HG02763 (cell line): ENCODE measurements at regions not wholly inside any gene's neighbourhood (a gene's known extent, or its start where the extent isn't known, plus 50 kb on each side); places are given as distances from the start of the nearest gene placed in this dataset.

Experiments
- ATAC-seq: cut with Tn5 transposase; IDR thresholded peaks from one replicate; pipeline ENCODE4 v1.9.1; 2021; ENCODE audit warnings: mild to moderate bottlenecking, moderate library complexity; ENCODE audit not compliant: unreplicated experiment

GRCh38 chr3:76400141-76400540, 614.8 kb upstream of the ZNF717 start:
- ATAC-seq = no peak

- ATAC-seq = no peak
Observed at GRCh38 chr3:76402926-76403325, 617.6 kb upstream of the ZNF717 start.

GRCh38 chr3:76403556-76403955, 618.2 kb upstream of the ZNF717 start:
- ATAC-seq = no peak

DNA sequence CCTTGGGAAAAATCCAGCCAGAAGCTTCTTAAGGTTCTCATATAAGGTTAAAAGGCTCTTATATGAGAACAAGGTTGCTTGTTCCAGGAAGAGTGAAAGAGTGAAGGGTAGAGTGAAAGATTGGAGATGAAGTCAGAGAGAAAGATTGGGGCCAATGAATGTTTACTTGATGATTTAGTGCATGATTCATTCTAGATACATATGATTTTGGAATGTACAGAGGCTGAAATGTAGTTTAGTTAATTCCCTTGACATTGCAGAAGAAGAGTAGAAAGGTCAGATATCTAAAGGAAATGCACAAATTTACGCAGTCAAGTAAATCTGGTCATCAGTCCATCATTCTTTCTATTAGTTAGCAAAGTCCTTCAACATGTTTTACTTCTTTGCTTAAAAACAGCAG, 619.8 kb upstream of the ZNF717 start:
- ATAC-seq = no peak

DNA sequence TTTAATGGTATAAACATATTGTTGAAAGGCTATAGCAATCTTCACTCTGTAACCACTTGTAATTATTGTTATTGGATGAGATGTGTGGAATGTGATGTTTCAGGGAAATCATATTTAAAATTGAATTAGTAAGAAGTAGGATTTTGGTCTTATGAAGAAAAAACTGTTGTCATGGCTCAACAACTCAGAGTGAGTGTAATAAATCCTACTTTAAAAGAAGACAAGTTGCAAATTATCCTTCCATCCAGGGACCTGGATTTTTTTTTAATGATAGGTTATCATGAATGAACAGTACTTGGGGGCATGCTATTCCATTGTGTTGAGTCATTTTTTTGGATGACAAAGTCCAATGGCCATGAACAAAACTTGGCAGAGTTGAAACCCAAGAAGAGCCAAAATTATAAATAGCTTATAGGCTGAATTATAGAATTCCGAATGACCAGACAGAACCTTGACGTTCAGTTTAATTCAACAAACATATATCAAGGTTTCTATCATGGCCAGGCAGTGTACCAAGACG, 625.5 kb upstream of the ZNF717 start:
- ATAC-seq = no peak

DNA sequence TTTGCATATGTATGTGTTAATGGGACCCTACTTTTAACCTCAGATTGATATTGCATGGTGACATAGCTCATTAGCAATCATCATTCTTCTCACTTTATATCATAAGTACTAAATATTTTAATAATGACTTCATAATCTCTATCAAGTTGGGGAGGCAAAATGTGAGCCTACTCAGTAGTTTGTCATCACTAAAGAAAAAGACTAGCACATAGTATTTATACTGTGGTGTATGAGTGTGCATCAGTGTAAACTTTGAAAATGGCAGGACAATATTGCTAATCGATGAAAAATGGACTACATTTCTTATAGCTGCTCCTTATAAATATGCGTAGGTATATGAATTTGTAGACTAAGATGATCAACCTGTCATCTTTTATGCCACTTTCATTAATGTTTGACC, 624.5 kb upstream of the ROBO2 start:
- ATAC-seq = no peak

- no peak for ATAC-seq
Observed at GRCh38 chr3:76429581-76430177, 610.2 kb upstream of the ROBO2 start.

DNA sequence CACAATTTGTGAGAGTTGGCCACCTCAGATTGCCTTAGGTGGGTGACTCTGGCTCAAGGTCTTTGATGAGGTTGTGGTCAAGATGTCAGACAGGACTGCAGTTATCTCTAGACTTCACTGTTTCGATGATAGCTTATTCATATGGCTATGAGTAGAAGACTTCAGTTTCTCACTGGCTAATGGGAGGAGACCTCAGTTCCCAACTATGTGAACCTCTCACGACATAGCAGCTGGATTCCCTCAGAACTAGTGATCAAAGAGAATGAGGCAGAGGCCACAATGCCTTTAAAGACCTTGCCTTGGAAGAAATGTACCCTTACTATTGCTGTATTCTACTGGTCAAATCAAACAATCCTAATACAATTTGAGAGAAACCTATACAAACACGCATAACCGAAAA, 607.5 kb upstream of the ROBO2 start:
- ATAC-seq = no peak

GRCh38 chr3:76436894-76437293, 603.0 kb upstream of the ROBO2 start:
- ATAC-seq = no peak

DNA sequence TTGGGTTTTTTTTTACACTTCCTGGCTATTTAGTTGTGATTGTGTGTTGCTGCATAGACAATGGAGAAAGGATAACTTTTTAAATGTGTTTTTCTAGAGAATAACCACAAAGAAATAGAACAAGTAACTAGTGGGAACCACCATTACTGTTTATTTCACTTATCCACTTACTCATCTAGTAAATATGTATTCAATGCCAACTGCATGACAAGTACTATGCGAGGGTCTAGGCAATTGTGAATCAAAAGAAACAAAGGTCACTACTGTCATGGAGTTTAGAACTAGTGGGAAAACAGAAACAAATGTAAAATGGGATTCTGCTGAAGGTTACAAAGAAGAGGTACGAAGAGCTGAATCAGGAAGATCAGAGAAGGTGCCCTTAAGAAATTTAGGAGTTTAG, 600.9 kb upstream of the ROBO2 start:
- no peak for ATAC-seq

- no peak for ATAC-seq
Observed at GRCh38 chr3:76442374-76442915, 597.5 kb upstream of the ROBO2 start.

DNA sequence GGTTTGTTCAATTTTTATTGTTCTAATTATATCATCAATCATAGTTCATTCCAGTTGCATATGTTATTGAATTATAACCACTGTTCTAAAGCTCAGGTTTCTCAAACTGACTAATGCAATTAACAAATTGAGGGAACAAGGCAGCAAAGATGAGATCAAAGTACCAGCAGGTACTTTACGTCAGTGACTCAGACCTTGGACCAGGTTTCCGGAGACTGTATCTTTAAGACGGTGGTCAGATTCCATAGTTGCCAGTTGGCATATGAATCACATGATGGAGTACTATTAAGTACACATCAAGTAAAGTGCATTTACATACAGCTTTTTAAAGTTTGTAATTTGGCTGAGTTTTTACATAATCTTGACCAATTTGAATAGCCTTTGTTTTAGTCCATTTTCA, 583.6 kb upstream of the ROBO2 start:
- no peak for ATAC-seq

GRCh38 chr3:76463501-76463900, 576.4 kb upstream of the ROBO2 start:
- ATAC-seq = no peak

DNA sequence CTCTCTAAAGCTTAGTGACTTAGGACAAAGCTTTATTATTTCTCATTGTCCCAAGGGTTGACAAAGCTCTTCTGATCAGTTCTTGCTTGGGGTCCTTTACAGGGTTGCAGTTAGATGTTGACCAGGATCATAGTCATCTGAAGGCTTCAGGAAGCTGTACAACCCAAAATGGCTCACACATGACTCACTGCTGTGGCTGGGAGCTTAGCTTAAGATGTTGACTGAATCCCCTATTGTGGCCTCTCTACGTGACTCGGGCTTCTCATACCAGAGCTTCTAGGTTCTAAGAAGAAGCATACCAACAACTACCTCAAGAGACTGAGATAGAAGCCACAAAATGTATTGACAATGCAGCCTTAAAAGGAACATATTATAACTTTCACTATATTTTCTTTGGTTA, 569.6 kb upstream of the ROBO2 start:
- ATAC-seq = no peak

DNA sequence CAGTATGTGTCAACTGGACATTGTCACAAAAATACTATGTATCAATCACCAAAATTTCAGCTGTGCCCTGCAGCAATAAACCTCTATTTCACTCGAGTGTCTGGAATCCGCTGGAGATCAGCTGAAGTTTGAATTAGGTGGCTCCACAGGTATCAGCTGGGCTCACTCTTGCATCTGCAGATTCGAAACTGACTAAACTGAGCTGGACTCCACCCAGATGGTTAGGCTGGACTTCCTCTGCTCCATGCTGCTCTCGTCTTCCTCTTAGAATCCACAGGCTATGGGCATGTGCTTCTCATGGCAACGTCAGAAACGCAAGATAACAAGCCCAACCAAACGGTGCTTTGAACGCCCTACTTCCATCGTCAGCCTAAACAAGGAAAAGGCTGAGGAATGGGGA, 565.3 kb upstream of the ROBO2 start:
- ATAC-seq = no peak

GRCh38 chr3:76479161-76479650, 560.7 kb upstream of the ROBO2 start:
- ATAC-seq = no peak

GRCh38 chr3:76482510-76482909, 557.4 kb upstream of the ROBO2 start:
- ATAC-seq = no peak

DNA sequence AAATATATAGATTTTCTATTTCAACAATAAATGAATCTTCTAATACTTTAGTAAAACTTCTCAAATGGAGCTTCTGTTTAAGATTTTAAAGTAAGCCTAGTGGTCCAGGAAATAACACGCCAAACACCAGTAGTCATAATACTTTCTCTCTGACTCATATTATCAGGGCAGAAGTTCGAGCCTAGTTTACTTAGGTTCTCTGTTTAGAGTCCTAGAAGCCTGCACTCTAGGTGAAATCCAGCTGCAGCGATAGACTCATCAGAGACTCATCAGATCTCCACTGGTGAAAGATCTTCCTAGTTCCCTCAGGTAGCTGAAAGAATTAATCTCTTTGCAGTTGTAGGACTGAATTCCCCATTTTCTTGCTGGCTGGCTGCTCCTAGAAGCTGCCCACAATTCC, 552.5 kb upstream of the ROBO2 start:
- no peak for ATAC-seq

GRCh38 chr3:76490064-76490463, 549.8 kb upstream of the ROBO2 start:
- ATAC-seq = no peak

DNA sequence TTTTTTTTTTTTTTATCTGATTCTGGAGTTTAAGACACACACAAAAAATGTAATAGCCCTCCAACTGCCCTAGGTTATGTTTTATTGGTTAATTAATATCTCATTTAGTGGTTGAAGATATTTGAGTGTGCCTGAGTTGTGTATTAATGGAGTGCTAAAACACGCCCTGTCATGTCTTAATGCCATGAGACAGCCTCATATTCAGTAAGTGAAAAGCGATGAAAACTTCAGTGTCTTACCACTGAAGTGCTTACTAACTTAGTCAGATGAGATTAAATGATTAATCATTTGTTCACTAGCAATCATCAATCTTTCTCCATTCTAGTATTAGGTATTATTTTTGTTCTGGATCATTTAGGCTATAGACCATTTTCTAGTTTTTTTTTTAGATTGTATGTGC, 544.7 kb upstream of the ROBO2 start:
- no peak for ATAC-seq

- ATAC-seq = no peak
Observed at GRCh38 chr3:76497636-76498035, 542.3 kb upstream of the ROBO2 start.

DNA sequence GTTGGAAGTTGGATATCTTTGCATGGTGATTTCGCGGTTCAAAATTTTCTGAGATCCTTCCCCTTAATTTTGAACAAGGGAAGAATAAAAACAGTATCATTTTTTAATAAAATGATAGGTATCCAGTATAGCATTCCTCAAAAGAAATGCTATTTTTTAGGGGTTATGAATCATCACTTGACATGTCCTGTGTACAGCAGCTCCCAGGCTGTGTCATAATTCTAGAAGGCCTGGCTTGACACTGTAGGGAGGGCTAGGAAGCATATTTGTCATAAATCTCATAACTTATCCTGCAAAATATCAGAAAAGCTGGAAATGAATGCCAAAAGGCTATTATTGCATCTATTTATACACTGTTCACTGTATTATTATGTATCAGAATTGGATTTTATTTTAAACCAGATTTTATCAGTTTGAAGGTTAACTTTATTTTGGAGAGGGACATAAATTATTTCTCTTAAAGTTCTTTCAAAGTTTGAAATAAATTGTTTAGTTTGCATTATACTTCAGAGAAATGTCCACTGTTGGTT, 539.1 kb upstream of the ROBO2 start:
- ATAC-seq = no peak

- ATAC-seq = no peak
Observed at GRCh38 chr3:76501315-76501714, 538.6 kb upstream of the ROBO2 start.
